ENCODE measurements at regions not wholly inside any gene's neighbourhood (a gene's known extent, or its start where the extent isn't known, plus 50 kb on each side); places are given as distances from the start of the nearest gene placed in this dataset.

DNA sequence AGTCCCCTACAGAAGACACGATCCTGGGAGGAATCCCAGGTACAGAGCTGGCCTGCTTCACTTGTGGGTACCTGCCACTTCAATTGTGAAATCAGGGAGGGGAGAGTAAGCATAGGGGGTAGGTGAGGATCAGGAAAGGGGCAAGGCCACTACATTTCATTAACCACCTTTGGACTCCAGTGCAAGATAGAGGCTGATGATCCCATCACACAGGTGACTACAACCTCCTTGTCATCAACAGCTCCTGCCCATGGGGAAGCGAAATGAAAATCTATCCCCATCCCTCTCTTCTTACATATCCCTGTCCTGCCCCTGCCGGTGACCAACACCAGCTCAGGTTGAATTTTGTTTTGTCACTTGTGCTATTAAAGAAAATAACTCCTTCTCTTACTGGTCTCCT, 64.7 kb upstream of the VPREB1 start:
- no peak for TF ChIP-seq POLR2AphosphoS5 (IDR thresholded peaks at IDR 0.05)
- TF ChIP-seq EP300 (IDR thresholded peaks at IDR 0.05) = no peak
- no peak for TF ChIP-seq POLR2A (IDR thresholded peaks at IDR 0.05)
- TF ChIP-seq, protein P1, sequence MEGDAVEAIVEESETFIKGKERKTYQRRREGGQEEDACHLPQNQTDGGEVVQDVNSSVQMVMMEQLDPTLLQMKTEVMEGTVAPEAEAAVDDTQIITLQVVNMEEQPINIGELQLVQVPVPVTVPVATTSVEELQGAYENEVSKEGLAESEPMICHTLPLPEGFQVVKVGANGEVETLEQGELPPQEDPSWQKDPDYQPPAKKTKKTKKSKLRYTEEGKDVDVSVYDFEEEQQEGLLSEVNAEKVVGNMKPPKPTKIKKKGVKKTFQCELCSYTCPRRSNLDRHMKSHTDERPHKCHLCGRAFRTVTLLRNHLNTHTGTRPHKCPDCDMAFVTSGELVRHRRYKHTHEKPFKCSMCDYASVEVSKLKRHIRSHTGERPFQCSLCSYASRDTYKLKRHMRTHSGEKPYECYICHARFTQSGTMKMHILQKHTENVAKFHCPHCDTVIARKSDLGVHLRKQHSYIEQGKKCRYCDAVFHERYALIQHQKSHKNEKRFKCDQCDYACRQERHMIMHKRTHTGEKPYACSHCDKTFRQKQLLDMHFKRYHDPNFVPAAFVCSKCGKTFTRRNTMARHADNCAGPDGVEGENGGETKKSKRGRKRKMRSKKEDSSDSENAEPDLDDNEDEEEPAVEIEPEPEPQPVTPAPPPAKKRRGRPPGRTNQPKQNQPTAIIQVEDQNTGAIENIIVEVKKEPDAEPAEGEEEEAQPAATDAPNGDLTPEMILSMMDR (IDR thresholded peaks at IDR 0.05) = no peak
